ENCODE measurements at regions not wholly inside any gene's neighbourhood (a gene's known extent, or its start where the extent isn't known, plus 50 kb on each side); places are given as distances from the start of the nearest gene placed in this dataset.

DNA sequence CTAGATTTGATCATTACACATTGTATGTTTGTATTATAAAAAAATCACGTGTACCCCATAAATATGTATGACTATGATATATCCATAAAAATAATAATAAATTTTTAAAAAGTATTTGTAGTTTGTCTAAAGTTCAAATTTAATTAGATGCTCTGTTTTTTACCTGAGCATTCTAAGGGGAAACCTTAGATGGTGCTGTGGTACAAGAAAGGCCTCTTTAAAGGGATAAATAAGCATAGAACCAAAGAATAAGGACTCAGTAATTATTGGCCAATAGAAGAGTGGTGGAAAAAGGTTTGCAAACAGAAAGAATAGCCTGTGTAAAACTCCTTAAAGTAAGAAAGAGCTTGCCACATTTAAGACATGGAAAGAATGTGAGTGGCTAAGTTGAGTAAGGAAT is 580.1 kb upstream of the SEL1L start:
- no peak for TF ChIP-seq REST (IDR thresholded peaks at IDR 0.05; ENCODE audit: insufficient read depth in 1 of 2, low read depth in 2 of 2, low read length in 2 of 2)
- no peak for TF ChIP-seq TAF1 (IDR thresholded peaks at IDR 0.05; ENCODE audit: borderline replicate concordance, insufficient read depth, low read length)
- TF ChIP-seq POLR2AphosphoS5 (IDR thresholded peaks at IDR 0.05; ENCODE audit: low read depth, low read length) = no peak
